ENCODE measurements at regions not wholly inside any gene's neighbourhood (a gene's known extent, or its start where the extent isn't known, plus 50 kb on each side); places are given as distances from the start of the nearest gene placed in this dataset.

DNA sequence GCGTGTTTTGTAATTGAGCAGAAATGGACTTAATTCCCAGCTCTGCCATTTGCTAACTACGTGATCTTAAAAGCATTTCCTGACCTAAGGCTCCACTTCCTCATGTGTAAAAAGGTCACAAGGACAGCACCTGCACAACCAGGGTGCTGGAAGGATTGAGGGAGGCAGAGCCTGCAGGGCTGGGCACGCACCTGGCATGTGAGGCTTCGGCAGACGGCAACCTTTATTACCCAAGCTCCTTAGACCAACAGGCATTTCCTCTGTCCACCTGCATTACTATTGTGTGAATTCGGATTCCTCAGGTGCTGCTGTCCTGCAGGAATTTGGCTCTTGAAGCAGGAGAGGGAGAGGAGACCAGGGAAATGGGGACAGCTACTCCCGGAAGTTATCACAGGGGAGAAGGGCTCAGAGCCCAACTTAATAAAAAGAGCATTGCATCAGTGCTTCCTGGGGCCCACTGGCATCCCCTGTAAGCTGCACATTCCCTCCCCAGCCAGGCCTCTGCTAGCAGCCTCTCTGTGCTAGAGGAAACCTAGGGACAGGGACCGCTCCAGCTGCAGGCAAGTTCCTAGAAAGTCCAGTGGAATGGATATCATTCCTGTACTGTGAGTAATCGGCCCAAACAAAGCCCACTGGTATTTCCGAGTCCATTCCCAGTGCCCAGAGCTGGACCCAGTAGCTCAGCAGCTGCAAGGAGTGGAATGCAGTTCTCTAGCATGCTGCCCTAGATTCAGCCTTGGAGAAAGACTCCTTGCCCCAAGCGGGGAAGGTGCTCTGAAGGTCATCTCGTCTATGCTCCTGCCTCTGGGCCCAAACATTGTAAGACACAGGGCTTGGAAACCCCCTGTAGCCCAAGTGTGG lies 157.1 kb upstream of the CCND2 start:
- no peak for TF ChIP-seq CTCF (IDR thresholded peaks at IDR 0.05; ENCODE audit: low read length)
- no peak for TF ChIP-seq EZH2 (IDR thresholded peaks at IDR 0.05; ENCODE audit: borderline replicate concordance, low read length)

All from OCI-LY1 (cell line).